DMS 273 (cell line): ENCODE measurements at regions not wholly inside any gene's neighbourhood (a gene's known extent, or its start where the extent isn't known, plus 50 kb on each side); places are given as distances from the start of the nearest gene placed in this dataset.

Source experiments
- DNase-seq: peaks from one replicate; lab custom pipeline; 2025; ENCODE audit not compliant: unreplicated experiment; lab: John Stamatoyannopoulos, UW

GRCh38 chr13:33512880-33513554 lies 227.5 kb upstream of the STARD13 start:
- DNase-seq: no peak

GRCh38 chr13:33514362-33514761 lies 228.8 kb upstream of the STARD13 start:
- DNase-seq: no peak

GRCh38 chr13:33515146-33515545 lies 229.6 kb upstream of the STARD13 start:
- no peak for DNase-seq

- no peak for DNase-seq
Observed at GRCh38 chr13:33518452-33518851, 232.9 kb upstream of the STARD13 start.

GRCh38 chr13:33519561-33520467 lies 234.3 kb upstream of the STARD13 start:
- no peak for DNase-seq

GRCh38 chr13:33520468-33520839 lies 234.9 kb upstream of the STARD13 start:
- no peak for DNase-seq

- peak; percentile 34 for DNase-seq
Observed at GRCh38 chr13:33524086-33524485, 238.5 kb upstream of the STARD13 start.

GRCh38 chr13:33525763-33526162 lies 240.2 kb upstream of the STARD13 start:
- no peak for DNase-seq

GRCh38 chr13:33526718-33527117 lies 241.2 kb upstream of the STARD13 start:
- DNase-seq: no peak

GRCh38 chr13:33528896-33529295 lies 243.3 kb upstream of the STARD13 start:
- no peak for DNase-seq

GRCh38 chr13:33531484-33531883 lies 245.9 kb upstream of the STARD13 start:
- DNase-seq: no peak

GRCh38 chr13:33535061-33535460 lies 249.5 kb upstream of the STARD13 start:
- no peak for DNase-seq

- no peak for DNase-seq
Observed at GRCh38 chr13:33536601-33537000, 251.0 kb upstream of the STARD13 start.

GRCh38 chr13:33537026-33537425 lies 251.5 kb upstream of the STARD13 start:
- DNase-seq: no peak

GRCh38 chr13:33537676-33538075 lies 252.1 kb upstream of the STARD13 start:
- DNase-seq: no peak

- DNase-seq: no peak
Observed at GRCh38 chr13:33541456-33541855, 255.9 kb upstream of the STARD13 start.

- DNase-seq: no peak
Observed at GRCh38 chr13:33541962-33542308, 256.4 kb upstream of the STARD13 start.

GRCh38 chr13:33542309-33543088 lies 256.9 kb upstream of the STARD13 start:
- DNase-seq: peak; percentile 98

GRCh38 chr13:33543089-33543459 lies 257.5 kb upstream of the STARD13 start:
- no peak for DNase-seq

GRCh38 chr13:33543631-33544265 lies 258.2 kb upstream of the STARD13 start:
- no peak for DNase-seq

GRCh38 chr13:33544308-33544707 lies 258.8 kb upstream of the STARD13 start:
- no peak for DNase-seq
